Glutamatergic neuron (in vitro differentiated cells): ENCODE measurements at regions not wholly inside any gene's neighbourhood (a gene's known extent, or its start where the extent isn't known, plus 50 kb on each side); places are given as distances from the start of the nearest gene placed in this dataset.

Experiments
- DNase-seq: peaks from one replicate; pipeline ENCODE4 v3.0.0; 2022
- H3K27ac Mint-ChIP-seq: one replicate; pipeline ENCODE4 v1.8.0; 2020; ENCODE audit warnings: mild to moderate bottlenecking, mixed read lengths, inconsistent platforms; ENCODE audit not compliant: unreplicated experiment
- H3K27me3 Mint-ChIP-seq: one replicate; pipeline ENCODE4 v1.8.0; 2020; ENCODE audit warnings: mild to moderate bottlenecking, moderate library complexity, mixed read lengths, inconsistent platforms; ENCODE audit not compliant: unreplicated experiment
- H3K36me3 Mint-ChIP-seq: one replicate; pipeline ENCODE4 v1.8.0; 2020; ENCODE audit warnings: mild to moderate bottlenecking, mixed read lengths, inconsistent platforms; ENCODE audit not compliant: unreplicated experiment
- H3K4me1 Mint-ChIP-seq: one replicate; pipeline ENCODE4 v1.8.0; 2020; ENCODE audit warnings: mild to moderate bottlenecking, low read depth, mixed read lengths, inconsistent platforms; ENCODE audit not compliant: unreplicated experiment
- H3K4me3 Mint-ChIP-seq: one replicate; pipeline ENCODE4 v1.8.0; 2020; ENCODE audit warnings: mild to moderate bottlenecking, mixed read lengths, inconsistent platforms; ENCODE audit not compliant: unreplicated experiment
- H3K9me3 Mint-ChIP-seq: one replicate; pipeline ENCODE4 v1.8.0; 2020; ENCODE audit warnings: mild to moderate bottlenecking, moderate library complexity, mixed read lengths, inconsistent platforms; ENCODE audit not compliant: unreplicated experiment
- CTCF ChIP-seq: fragments of 200-600 bp; sonication (generic); IDR thresholded peaks from one replicate; pipeline ENCODE4 v1.5.0; 2021; ENCODE audit not compliant: partially characterized antibody, unreplicated experiment

- no peak for TF ChIP-seq CTCF
- no peak overlapping the region for H3K27ac Mint-ChIP-seq
These were observed 145.6 kb downstream of the SOX1 start for GRCh38 chr13:112212533-112212932.

GRCh38 chr13:112213467-112214255, 146.7 kb downstream of the SOX1 start:
- TF ChIP-seq CTCF = no peak
- H3K9me3 Mint-ChIP-seq = no peaks in the 10 kb centered on the region
- peaks cover 1% of the 10 kb centered on the region for H3K27me3 Mint-ChIP-seq
- no peak for DNase-seq
- H3K4me3 Mint-ChIP-seq = no peak overlapping the region
- H3K27ac Mint-ChIP-seq = no peak overlapping the region
- no peaks in the 10 kb centered on the region for H3K4me1 Mint-ChIP-seq
- no peaks in the 10 kb centered on the region for H3K36me3 Mint-ChIP-seq

More at GRCh38 chr13:112212533-112212932, 145.6 kb downstream of the SOX1 start:
- Mint-ChIP-seq H3K4me1 (no peaks in the 10 kb centered on the region), H3K4me3 (no peak overlapping the region), H3K9me3 (no peaks in the 10 kb centered on the region), H3K27me3 (peaks cover 4% of the 10 kb centered on the region), H3K36me3 (no peaks in the 10 kb centered on the region)
- DNase-seq = no peak

- no peaks in the 10 kb centered on the region for H3K36me3 Mint-ChIP-seq
- H3K27ac Mint-ChIP-seq = no peak overlapping the region
- H3K9me3 Mint-ChIP-seq = peaks cover under 1% of the 10 kb centered on the region
- no peak for TF ChIP-seq CTCF
- peaks cover 1% of the 10 kb centered on the region for H3K4me1 Mint-ChIP-seq
- peaks cover 2% of the 10 kb centered on the region for H3K27me3 Mint-ChIP-seq
- no peak overlapping the region for H3K4me3 Mint-ChIP-seq
- DNase-seq = no peak
These were observed 148.9 kb downstream of the SOX1 start for GRCh38 chr13:112215871-112216270.

GRCh38 chr13:112217431-112217830, 150.5 kb downstream of the SOX1 start:
- peaks cover 4% of the 10 kb centered on the region for H3K27me3 Mint-ChIP-seq
- no peak for DNase-seq
- no peak for TF ChIP-seq CTCF
- no peak overlapping the region for H3K4me3 Mint-ChIP-seq
- H3K27ac Mint-ChIP-seq = no peak overlapping the region
- peaks cover 2% of the 10 kb centered on the region for H3K4me1 Mint-ChIP-seq
- no peaks in the 10 kb centered on the region for H3K36me3 Mint-ChIP-seq
- H3K9me3 Mint-ChIP-seq = peaks cover 2% of the 10 kb centered on the region

- no peak for TF ChIP-seq CTCF
- H3K27me3 Mint-ChIP-seq = peaks cover 4% of the 10 kb centered on the region
- DNase-seq = no peak
- H3K4me1 Mint-ChIP-seq = peaks cover 2% of the 10 kb centered on the region
- peaks cover 2% of the 10 kb centered on the region for H3K9me3 Mint-ChIP-seq
- no peak overlapping the region for H3K4me3 Mint-ChIP-seq
- H3K27ac Mint-ChIP-seq = no peak overlapping the region
- no peaks in the 10 kb centered on the region for H3K36me3 Mint-ChIP-seq
These were observed 151.5 kb downstream of the SOX1 start for GRCh38 chr13:112218416-112218815.
